Ishikawa (cell line): ENCODE measurements at regions not wholly inside any gene's neighbourhood (a gene's known extent, or its start where the extent isn't known, plus 50 kb on each side); places are given as distances from the start of the nearest gene placed in this dataset.
A peak's percentile ranks its signal among the peaks of the same experiment; 100 is the strongest.

Source experiments
- CEBPB ChIP-seq: IDR thresholded peaks from 2 replicates; pipeline ENCODE4 v1.6.1; 2012
- CREB1 ChIP-seq: IDR thresholded peaks from 2 replicates; pipeline ENCODE4 v1.6.1; 2012; ENCODE audit warnings: low read depth
- EGR1 ChIP-seq: IDR thresholded peaks from 2 replicates; pipeline ENCODE4 v1.6.1; 2012
- EP300 ChIP-seq: IDR thresholded peaks from 2 replicates; pipeline ENCODE4 v1.6.1; 2012; ENCODE audit warnings: borderline replicate concordance
- FOXM1 ChIP-seq: IDR thresholded peaks from 2 replicates; pipeline ENCODE4 v1.6.1; 2012; ENCODE audit warnings: low read depth, borderline replicate concordance
- MAX ChIP-seq: IDR thresholded peaks from 2 replicates; pipeline ENCODE4 v1.6.1; 2012
- NFIC ChIP-seq: IDR thresholded peaks from 2 replicates; pipeline ENCODE4 v1.6.1; 2012
- RAD21 ChIP-seq: IDR thresholded peaks from 2 replicates; pipeline ENCODE4 v1.6.1; 2012; ENCODE audit warnings: low read depth
- TAF1 ChIP-seq: IDR thresholded peaks from 2 replicates; pipeline ENCODE4 v1.6.1; 2012; ENCODE audit warnings: low read depth, mild to moderate bottlenecking
- TCF12 ChIP-seq: IDR thresholded peaks from 2 replicates; pipeline ENCODE4 v1.6.1; 2012; ENCODE audit warnings: low read depth
- TEAD4 ChIP-seq: IDR thresholded peaks from 2 replicates; pipeline ENCODE4 v1.6.1; 2012
- USF1 ChIP-seq: IDR thresholded peaks from 2 replicates; pipeline ENCODE4 v1.6.1; 2012
- YY1 ChIP-seq: IDR thresholded peaks from 2 replicates; pipeline ENCODE4 v1.6.1; 2012; ENCODE audit warnings: low read depth
- ZBTB7A ChIP-seq: IDR thresholded peaks from 2 replicates; pipeline ENCODE4 v1.6.1; 2012; ENCODE audit warnings: low read depth
- TF ChIP-seq, protein P1 (sequence below): IDR thresholded peaks from 2 replicates; pipeline ENCODE4 v1.6.1; 2012; ENCODE audit warnings: low read depth, mild to moderate bottlenecking

- no peak for TF ChIP-seq TAF1
- no peak for TF ChIP-seq TEAD4
- TF ChIP-seq CREB1 = no peak
- TF ChIP-seq YY1 = no peak
- no peak for TF ChIP-seq FOXM1
- TF ChIP-seq MAX = no peak
- TF ChIP-seq EGR1 = no peak
- TF ChIP-seq USF1 = no peak
- TF ChIP-seq ZBTB7A = no peak
- no peak for TF ChIP-seq NFIC
- TF ChIP-seq EP300 = no peak
Observed at GRCh38 chr2:234289834-234290590, 206.9 kb downstream of the ARL4C start.

DNA sequence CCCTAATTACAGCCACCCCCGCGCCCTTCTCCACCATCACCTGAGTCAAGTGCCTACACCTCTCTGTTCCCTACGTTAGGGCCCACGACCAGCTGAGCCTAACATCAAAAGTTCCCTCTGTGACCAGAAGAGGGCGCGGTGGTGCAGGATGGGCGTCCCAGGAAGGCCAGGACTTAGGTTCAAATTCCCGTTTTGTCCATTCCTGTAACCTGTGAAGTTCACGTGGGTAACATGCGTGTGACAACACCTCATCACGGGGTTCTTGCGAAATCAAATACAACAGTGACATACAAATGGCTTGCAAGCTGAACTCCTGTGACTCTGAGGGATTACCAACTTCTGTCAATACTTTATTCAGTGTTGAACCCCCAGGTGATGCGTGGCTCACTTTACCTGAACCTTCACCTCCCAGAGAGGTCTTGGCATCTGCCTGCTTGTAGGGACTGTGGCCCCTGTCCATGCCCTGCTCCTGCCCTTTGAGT, 207.9 kb downstream of the ARL4C start:
- TF ChIP-seq RAD21 (peak; percentile 90), FOXM1 (no peak)

- no peak for TF ChIP-seq CREB1
- no peak for TF ChIP-seq TAF1
Observed at GRCh38 chr2:234287650-234288049, 209.2 kb downstream of the ARL4C start.

- TF ChIP-seq EP300 = no peak
- no peak for TF ChIP-seq RAD21
- no peak for TF ChIP-seq CEBPB
- TF ChIP-seq TEAD4 = no peak
- no peak for TF ChIP-seq TAF1
- TF ChIP-seq YY1 = no peak
- TF ChIP-seq CREB1 = no peak
- TF ChIP-seq, protein P1, sequence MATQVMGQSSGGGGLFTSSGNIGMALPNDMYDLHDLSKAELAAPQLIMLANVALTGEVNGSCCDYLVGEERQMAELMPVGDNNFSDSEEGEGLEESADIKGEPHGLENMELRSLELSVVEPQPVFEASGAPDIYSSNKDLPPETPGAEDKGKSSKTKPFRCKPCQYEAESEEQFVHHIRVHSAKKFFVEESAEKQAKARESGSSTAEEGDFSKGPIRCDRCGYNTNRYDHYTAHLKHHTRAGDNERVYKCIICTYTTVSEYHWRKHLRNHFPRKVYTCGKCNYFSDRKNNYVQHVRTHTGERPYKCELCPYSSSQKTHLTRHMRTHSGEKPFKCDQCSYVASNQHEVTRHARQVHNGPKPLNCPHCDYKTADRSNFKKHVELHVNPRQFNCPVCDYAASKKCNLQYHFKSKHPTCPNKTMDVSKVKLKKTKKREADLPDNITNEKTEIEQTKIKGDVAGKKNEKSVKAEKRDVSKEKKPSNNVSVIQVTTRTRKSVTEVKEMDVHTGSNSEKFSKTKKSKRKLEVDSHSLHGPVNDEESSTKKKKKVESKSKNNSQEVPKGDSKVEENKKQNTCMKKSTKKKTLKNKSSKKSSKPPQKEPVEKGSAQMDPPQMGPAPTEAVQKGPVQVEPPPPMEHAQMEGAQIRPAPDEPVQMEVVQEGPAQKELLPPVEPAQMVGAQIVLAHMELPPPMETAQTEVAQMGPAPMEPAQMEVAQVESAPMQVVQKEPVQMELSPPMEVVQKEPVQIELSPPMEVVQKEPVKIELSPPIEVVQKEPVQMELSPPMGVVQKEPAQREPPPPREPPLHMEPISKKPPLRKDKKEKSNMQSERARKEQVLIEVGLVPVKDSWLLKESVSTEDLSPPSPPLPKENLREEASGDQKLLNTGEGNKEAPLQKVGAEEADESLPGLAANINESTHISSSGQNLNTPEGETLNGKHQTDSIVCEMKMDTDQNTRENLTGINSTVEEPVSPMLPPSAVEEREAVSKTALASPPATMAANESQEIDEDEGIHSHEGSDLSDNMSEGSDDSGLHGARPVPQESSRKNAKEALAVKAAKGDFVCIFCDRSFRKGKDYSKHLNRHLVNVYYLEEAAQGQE = no peak
- TF ChIP-seq ZBTB7A = no peak
- TF ChIP-seq USF1 = no peak
- TF ChIP-seq EGR1 = no peak
- no peak for TF ChIP-seq FOXM1
- no peak for TF ChIP-seq TCF12
- no peak for TF ChIP-seq MAX
- TF ChIP-seq NFIC = no peak
Observed at GRCh38 chr2:234286956-234287355, 209.9 kb downstream of the ARL4C start.

DNA sequence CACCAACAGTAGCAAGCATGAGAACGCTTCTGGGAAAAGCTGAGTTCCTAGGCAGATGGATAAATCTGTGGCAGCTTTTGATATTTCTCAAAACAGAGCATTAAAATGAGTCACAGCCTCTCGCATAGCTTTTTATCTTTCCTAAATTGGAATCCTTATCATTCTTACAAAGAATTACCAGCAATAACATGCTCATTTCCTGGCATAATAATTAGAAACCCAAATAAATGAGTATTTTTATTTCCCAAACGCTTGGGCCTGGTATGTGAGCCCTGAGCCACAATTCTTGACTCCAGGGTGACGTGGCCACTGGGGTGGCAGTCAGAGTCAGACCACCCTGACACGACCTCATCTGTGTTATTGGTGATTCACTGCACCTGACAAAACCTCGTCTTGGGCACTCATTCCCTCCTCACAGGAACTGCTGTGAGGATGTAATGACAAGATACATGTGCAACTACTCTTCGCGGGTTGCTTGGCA, 210.7 kb downstream of the ARL4C start:
- TF ChIP-seq RAD21 (no peak), FOXM1 (no peak), EGR1 (no peak), TEAD4 (no peak), TAF1 (no peak), USF1 (no peak), MAX (no peak), EP300 (no peak), YY1 (no peak), CEBPB (no peak), ZBTB7A (no peak), CREB1 (no peak), TCF12 (no peak)

DNA sequence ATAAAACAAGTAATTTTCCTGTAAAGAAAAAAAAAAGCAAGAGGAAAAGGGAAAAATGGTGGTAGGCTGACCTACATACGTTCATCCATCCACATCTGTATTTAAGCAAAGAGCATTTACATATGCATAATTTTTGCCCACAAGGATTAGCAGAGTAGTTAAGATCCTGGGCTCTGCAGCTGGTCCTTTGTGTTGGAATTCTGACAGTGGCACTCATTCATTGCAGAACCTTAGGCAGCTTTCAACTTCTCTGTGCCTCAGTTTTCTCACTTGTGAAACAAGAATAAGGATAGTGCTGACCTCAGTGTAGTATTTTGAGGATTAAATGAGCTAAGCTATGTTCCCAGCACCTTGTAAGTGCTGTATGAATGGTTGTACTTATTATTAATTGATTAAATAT, 211.3 kb downstream of the ARL4C start:
- TF ChIP-seq TEAD4 (no peak), EGR1 (no peak), FOXM1 (no peak), CREB1 (no peak), RAD21 (no peak), EP300 (no peak)

GRCh38 chr2:234279637-234280036, 217.2 kb downstream of the ARL4C start:
- TF ChIP-seq USF1 = no peak
- TF ChIP-seq TCF12 = no peak
